ENCODE measurements at regions not wholly inside any gene's neighbourhood (a gene's known extent, or its start where the extent isn't known, plus 50 kb on each side); places are given as distances from the start of the nearest gene placed in this dataset.

- FAIRE-seq, result no peak
- Histone ChIP-seq H3K4me1 (ENCODE audit: insufficient read depth, low read length) (peaks cover 39% of the 10 kb centered on the region), H3K4me2 (ENCODE audit: low read depth, low read length) (peak overlapping the region; percentile 64), H2AFZ (ENCODE audit: low read length) (peak overlapping the region; percentile 61), H3K27me3 (ENCODE audit: control insufficient read depth in 1 of 2, insufficient read depth in 2 of 2, low read length in 2 of 2) (no peaks in the 10 kb centered on the region), H3K9ac (ENCODE audit: insufficient read depth, low read depth, low read length) (no peak overlapping the region; the same call in 1 of the 2 replicates), H4K20me1 (ENCODE audit: insufficient read depth, low read length) (no peaks in the 10 kb centered on the region), H3K79me2 (ENCODE audit: insufficient read depth, low read length) (no peaks in the 10 kb centered on the region), H3K4me3 (replicated peaks in 1 of 3; ENCODE audit: insufficient read depth in 1 of 3, low read depth in 2 of 3, low read length in 3 of 3) (peak overlapping the region in 2 of 3 experiments; percentile 55 to 57; a peak in 2 of 6 replicates), H3K36me3 (replicated peaks in 1 of 2; ENCODE audit: control insufficient read depth in 1 of 2, insufficient read depth in 2 of 2, low read length in 2 of 2) (no peaks in the 10 kb centered on the region), H3K9me3 (ENCODE audit: low read length) (no peaks in the 10 kb centered on the region), H3K27ac (ENCODE audit: extremely low read length, insufficient read depth, low read length) (peak overlapping the region; percentile 47)
- TF ChIP-seq ZNF251 (CRISPR knock-in tag; IDR thresholded peaks at IDR 0.05) (no peak), ZMYM4 (CRISPR knock-in tag; IDR thresholded peaks at IDR 0.05) (no peak), SNAPC2 (CRISPR knock-in tag; IDR thresholded peaks at IDR 0.05) (peak; percentile 99), ZBTB44 (CRISPR knock-in tag; IDR thresholded peaks at IDR 0.05) (no peak), SNAPC4 (CRISPR knock-in tag; IDR thresholded peaks at IDR 0.05) (peak; percentile 97), ZNF569 (CRISPR knock-in tag; IDR thresholded peaks at IDR 0.05; ENCODE audit: borderline replicate concordance) (no peak)
- TF ChIP-seq, protein P1, sequence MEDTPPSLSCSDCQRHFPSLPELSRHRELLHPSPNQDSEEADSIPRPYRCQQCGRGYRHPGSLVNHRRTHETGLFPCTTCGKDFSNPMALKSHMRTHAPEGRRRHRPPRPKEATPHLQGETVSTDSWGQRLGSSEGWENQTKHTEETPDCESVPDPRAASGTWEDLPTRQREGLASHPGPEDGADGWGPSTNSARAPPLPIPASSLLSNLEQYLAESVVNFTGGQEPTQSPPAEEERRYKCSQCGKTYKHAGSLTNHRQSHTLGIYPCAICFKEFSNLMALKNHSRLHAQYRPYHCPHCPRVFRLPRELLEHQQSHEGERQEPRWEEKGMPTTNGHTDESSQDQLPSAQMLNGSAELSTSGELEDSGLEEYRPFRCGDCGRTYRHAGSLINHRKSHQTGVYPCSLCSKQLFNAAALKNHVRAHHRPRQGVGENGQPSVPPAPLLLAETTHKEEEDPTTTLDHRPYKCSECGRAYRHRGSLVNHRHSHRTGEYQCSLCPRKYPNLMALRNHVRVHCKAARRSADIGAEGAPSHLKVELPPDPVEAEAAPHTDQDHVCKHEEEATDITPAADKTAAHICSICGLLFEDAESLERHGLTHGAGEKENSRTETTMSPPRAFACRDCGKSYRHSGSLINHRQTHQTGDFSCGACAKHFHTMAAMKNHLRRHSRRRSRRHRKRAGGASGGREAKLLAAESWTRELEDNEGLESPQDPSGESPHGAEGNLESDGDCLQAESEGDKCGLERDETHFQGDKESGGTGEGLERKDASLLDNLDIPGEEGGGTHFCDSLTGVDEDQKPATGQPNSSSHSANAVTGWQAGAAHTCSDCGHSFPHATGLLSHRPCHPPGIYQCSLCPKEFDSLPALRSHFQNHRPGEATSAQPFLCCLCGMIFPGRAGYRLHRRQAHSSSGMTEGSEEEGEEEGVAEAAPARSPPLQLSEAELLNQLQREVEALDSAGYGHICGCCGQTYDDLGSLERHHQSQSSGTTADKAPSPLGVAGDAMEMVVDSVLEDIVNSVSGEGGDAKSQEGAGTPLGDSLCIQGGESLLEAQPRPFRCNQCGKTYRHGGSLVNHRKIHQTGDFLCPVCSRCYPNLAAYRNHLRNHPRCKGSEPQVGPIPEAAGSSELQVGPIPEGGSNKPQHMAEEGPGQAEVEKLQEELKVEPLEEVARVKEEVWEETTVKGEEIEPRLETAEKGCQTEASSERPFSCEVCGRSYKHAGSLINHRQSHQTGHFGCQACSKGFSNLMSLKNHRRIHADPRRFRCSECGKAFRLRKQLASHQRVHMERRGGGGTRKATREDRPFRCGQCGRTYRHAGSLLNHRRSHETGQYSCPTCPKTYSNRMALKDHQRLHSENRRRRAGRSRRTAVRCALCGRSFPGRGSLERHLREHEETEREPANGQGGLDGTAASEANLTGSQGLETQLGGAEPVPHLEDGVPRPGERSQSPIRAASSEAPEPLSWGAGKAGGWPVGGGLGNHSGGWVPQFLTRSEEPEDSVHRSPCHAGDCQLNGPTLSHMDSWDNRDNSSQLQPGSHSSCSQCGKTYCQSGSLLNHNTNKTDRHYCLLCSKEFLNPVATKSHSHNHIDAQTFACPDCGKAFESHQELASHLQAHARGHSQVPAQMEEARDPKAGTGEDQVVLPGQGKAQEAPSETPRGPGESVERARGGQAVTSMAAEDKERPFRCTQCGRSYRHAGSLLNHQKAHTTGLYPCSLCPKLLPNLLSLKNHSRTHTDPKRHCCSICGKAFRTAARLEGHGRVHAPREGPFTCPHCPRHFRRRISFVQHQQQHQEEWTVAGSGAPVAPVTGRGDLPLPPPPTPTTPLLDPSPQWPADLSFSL (CRISPR knock-in tag; IDR thresholded peaks at IDR 0.05), result no peak
- TF ChIP-seq, protein P2, sequence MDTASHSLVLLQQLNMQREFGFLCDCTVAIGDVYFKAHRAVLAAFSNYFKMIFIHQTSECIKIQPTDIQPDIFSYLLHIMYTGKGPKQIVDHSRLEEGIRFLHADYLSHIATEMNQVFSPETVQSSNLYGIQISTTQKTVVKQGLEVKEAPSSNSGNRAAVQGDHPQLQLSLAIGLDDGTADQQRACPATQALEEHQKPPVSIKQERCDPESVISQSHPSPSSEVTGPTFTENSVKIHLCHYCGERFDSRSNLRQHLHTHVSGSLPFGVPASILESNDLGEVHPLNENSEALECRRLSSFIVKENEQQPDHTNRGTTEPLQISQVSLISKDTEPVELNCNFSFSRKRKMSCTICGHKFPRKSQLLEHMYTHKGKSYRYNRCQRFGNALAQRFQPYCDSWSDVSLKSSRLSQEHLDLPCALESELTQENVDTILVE (CRISPR knock-in tag; IDR thresholded peaks at IDR 0.05), result no peak
- TF ChIP-seq, protein P3, sequence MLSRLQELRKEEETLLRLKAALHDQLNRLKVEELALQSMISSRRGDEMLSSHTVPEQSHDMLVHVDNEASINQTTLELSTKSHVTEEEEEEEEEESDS (CRISPR knock-in tag; IDR thresholded peaks at IDR 0.05; ENCODE audit: borderline replicate concordance), result peak; percentile 90; the same call in 1 of the 2 replicates
- BruUV-seq (replicated peaks), result no TSS peak
- no peak; the same call in 2 of the 3 replicates for ATAC-seq
- no peak for DNase-seq (ENCODE audit: low spot score)
- POLR2A ChIA-PET, result no interaction called here
- CTCF ChIA-PET (ENCODE audit: low intra/inter-chr PET ratio, low total read pairs), result no interaction called here
- WGBS (ENCODE audit: low lambda C conversion rate), result 85% methylated on average over 2 of the region's 2 CpGs
- intact Hi-C loops (cut with micrococcal nuclease; ENCODE audit: unreplicated experiment), result no loop called here
- in situ Hi-C loops (cut with HindIII; ENCODE audit: extremely low pct_ligation_motif_present, low pct_unique_long_range_greater_than_20kb), result no loop called here
Observed at GRCh38 chr13:72537782-72538181, 189.6 kb downstream of the MZT1 start.
